ENCODE measurements at regions not wholly inside any gene's neighbourhood (a gene's known extent, or its start where the extent isn't known, plus 50 kb on each side); places are given as distances from the start of the nearest gene placed in this dataset.

GRCh38 chr1:115408533-115408932 lies 70.5 kb upstream of the NGF start:
- intact Hi-C loops (cut with DNase I; ENCODE audit: low total_unique reads) = no loop called here
- H3K36me3 ChIP-seq = no peaks in the 10 kb centered on the region
- DNase-seq = no peak
- no peaks in the 10 kb centered on the region for H3K27me3 ChIP-seq (replicated peaks in 1 of 7)
- no peaks in the 10 kb centered on the region for H3K4me1 ChIP-seq
- peaks cover 0 to 8% (median 0%) of the 10 kb centered on the region in 8 donors for H3K9me3 ChIP-seq
- 65 to 91% (median 81%) methylated on average over 1 of the region's 1 CpG for WGBS, 5 donors
- TF ChIP-seq, protein P1, sequence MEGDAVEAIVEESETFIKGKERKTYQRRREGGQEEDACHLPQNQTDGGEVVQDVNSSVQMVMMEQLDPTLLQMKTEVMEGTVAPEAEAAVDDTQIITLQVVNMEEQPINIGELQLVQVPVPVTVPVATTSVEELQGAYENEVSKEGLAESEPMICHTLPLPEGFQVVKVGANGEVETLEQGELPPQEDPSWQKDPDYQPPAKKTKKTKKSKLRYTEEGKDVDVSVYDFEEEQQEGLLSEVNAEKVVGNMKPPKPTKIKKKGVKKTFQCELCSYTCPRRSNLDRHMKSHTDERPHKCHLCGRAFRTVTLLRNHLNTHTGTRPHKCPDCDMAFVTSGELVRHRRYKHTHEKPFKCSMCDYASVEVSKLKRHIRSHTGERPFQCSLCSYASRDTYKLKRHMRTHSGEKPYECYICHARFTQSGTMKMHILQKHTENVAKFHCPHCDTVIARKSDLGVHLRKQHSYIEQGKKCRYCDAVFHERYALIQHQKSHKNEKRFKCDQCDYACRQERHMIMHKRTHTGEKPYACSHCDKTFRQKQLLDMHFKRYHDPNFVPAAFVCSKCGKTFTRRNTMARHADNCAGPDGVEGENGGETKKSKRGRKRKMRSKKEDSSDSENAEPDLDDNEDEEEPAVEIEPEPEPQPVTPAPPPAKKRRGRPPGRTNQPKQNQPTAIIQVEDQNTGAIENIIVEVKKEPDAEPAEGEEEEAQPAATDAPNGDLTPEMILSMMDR (IDR thresholded peaks at IDR 0.05 in 8 of 11, conservative IDR thresholded peaks at IDR 0.05 in 3 of 11) = no peak
- no peak for TF ChIP-seq POLR2AphosphoS5 (IDR thresholded peaks at IDR 0.05)
- no peak for TF ChIP-seq POLR2A (IDR thresholded peaks at IDR 0.05)
- H3K4me3 ChIP-seq = no peak overlapping the region
- no peak overlapping the region for H3K27ac ChIP-seq

DNA sequence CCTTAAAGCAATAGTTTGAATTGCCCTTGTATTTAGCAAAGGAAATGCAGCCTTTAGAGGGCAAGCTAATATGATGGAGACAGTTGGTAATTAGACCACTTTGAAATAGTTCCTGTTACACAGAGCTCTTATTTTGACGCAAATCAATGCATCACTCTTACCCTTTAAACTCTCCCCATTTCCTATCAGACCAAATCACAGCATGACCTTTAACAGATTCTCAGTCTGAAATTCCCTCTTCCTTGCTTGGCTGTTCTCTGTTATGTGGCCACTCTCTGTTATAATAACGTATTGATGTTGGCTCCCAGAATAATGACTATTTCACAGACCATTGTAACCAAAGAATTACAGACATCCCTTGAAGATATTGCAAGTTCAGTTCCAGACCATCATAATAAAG lies 66.9 kb upstream of the NGF start:
- no peak overlapping the region for H3K4me3 ChIP-seq
- no peak overlapping the region for H3K27ac ChIP-seq
- no peaks in the 10 kb centered on the region for H3K4me1 ChIP-seq
- peaks cover 0 to 8% (median 0%) of the 10 kb centered on the region in 8 donors for H3K9me3 ChIP-seq
- intact Hi-C loops (cut with DNase I; ENCODE audit: low total_unique reads) = no loop called here
- DNase-seq = no peak
- TF ChIP-seq, protein P1 (IDR thresholded peaks at IDR 0.05 in 8 of 11, conservative IDR thresholded peaks at IDR 0.05 in 3 of 11) = no peak
- TF ChIP-seq POLR2A (IDR thresholded peaks at IDR 0.05) (no peak), POLR2AphosphoS5 (IDR thresholded peaks at IDR 0.05) (no peak)
- no peaks in the 10 kb centered on the region for H3K36me3 ChIP-seq
- H3K27me3 ChIP-seq (replicated peaks in 1 of 7) = no peaks in the 10 kb centered on the region
- WGBS, 5 donors = 58 to 78% (median 64%) methylated on average over 2 of the region's 2 CpGs

- H3K36me3 ChIP-seq = no peaks in the 10 kb centered on the region
- WGBS, 5 donors = 75 to 85% (median 77%) methylated on average over 2 of the region's 2 CpGs
- DNase-seq = no peak
- H3K27me3 ChIP-seq (replicated peaks in 1 of 7) = no peaks in the 10 kb centered on the region
- no peaks in the 10 kb centered on the region for H3K4me1 ChIP-seq
- intact Hi-C loops (cut with DNase I; ENCODE audit: low total_unique reads) = no loop called here
- H3K9me3 ChIP-seq = peaks cover 0 to 8% (median 0%) of the 10 kb centered on the region in 8 donors
- TF ChIP-seq POLR2A (IDR thresholded peaks at IDR 0.05) = no peak
- TF ChIP-seq, protein P1 (IDR thresholded peaks at IDR 0.05 in 8 of 11, conservative IDR thresholded peaks at IDR 0.05 in 3 of 11) = no peak
- no peak for TF ChIP-seq POLR2AphosphoS5 (IDR thresholded peaks at IDR 0.05)
- H3K27ac ChIP-seq = no peak overlapping the region
- H3K4me3 ChIP-seq = no peak overlapping the region
Observed at GRCh38 chr1:115402753-115403184, 64.7 kb upstream of the NGF start.

- peaks cover 0 to 8% (median 0%) of the 10 kb centered on the region in 8 donors for H3K9me3 ChIP-seq
- TF ChIP-seq, protein P1 (IDR thresholded peaks at IDR 0.05 in 8 of 11, conservative IDR thresholded peaks at IDR 0.05 in 3 of 11) = no peak
- TF ChIP-seq POLR2AphosphoS5 (IDR thresholded peaks at IDR 0.05) = no peak
- TF ChIP-seq POLR2A (IDR thresholded peaks at IDR 0.05) = no peak
- H3K36me3 ChIP-seq = no peaks in the 10 kb centered on the region
- no peak overlapping the region for H3K27ac ChIP-seq
- H3K4me1 ChIP-seq = no peaks in the 10 kb centered on the region
- no peak overlapping the region for H3K4me3 ChIP-seq
- 37 to 74% (median 63%) methylated on average over 1 of the region's 1 CpG for WGBS, 5 donors
- H3K27me3 ChIP-seq (replicated peaks in 1 of 7) = no peaks in the 10 kb centered on the region
- DNase-seq = no peak
- intact Hi-C loops (cut with DNase I; ENCODE audit: low total_unique reads) = no loop called here
Observed at GRCh38 chr1:115401676-115402075, 63.6 kb upstream of the NGF start.
